Head of caudate nucleus (tissue), 42 donors: ENCODE measurements at regions not wholly inside any gene's neighbourhood (a gene's known extent, or its start where the extent isn't known, plus 50 kb on each side); places are given as distances from the start of the nearest gene placed in this dataset.
"Not testable (repeated sequence)": the region's sequence is repeated elsewhere in the genome, so short reads cannot be mapped to it uniquely, and the experiment has no call there.

Experiments
- DNase-seq, 42 donors: peaks; one replicate each; pipeline versions ENCODE4 v3.0.0 to v3.0.0-alpha.2; 2020 to 2021; ENCODE audit warnings: mixed read lengths in 7 of 42
- intact Hi-C: fragments of 100-400 bp; cut with DNase I; formaldehyde crosslinking; loops from one replicate; pipeline ENCODE4 v1.15.0; 2022

GRCh38 chr10:21463436-21463835, 62.0 kb downstream of the SKIDA1 start:
- DNase-seq, result no peak
- intact Hi-C loops, result no loop called here

GRCh38 chr10:21458126-21458871, 67.2 kb downstream of the SKIDA1 start:
- DNase-seq, result no peak
- intact Hi-C loops, result no loop called here

- intact Hi-C loops, result no loop called here
- DNase-seq, result no peak
Measured at GRCh38 chr10:21456160-21456559, 69.3 kb downstream of the SKIDA1 start.

- intact Hi-C loops, result no loop called here
- DNase-seq, result no peak
Measured at GRCh38 chr10:21452203-21452602, 73.3 kb downstream of the SKIDA1 start.

- no peak for DNase-seq
- intact Hi-C loops, result no loop called here
Measured at GRCh38 chr10:21449288-21449966, 76.1 kb downstream of the SKIDA1 start.

- intact Hi-C loops, result no loop called here
- DNase-seq, result no peak
Measured at GRCh38 chr10:21445163-21445562, 80.3 kb downstream of the SKIDA1 start.

- DNase-seq, result no peak
- intact Hi-C loops, result no loop called here
Measured at GRCh38 chr10:21441625-21442024, 83.9 kb downstream of the SKIDA1 start.

GRCh38 chr10:21438914-21439313, 86.6 kb downstream of the SKIDA1 start:
- not testable (repeated sequence) for DNase-seq

GRCh38 chr10:21437770-21438382, 87.6 kb downstream of the SKIDA1 start:
- no peak for DNase-seq
- intact Hi-C loops, result no loop called here

More at GRCh38 chr10:21438914-21439313, 86.6 kb downstream of the SKIDA1 start:
- intact Hi-C loops, result not testable (repeated sequence)

- DNase-seq, result no peak
- intact Hi-C loops, result no loop called here
Measured at GRCh38 chr10:21432266-21432665, 93.2 kb downstream of the SKIDA1 start.

- intact Hi-C loops, result no loop called here
- DNase-seq, result no peak
Measured at GRCh38 chr10:21431799-21432198, 93.7 kb downstream of the SKIDA1 start.

GRCh38 chr10:21427804-21428481, 97.5 kb downstream of the SKIDA1 start:
- DNase-seq, result no peak
- intact Hi-C loops, result no loop called here

GRCh38 chr10:21424459-21424861, 101.0 kb downstream of the SKIDA1 start:
- intact Hi-C loops, result no loop called here
- DNase-seq, result no peak

- no peak for DNase-seq
- intact Hi-C loops, result no loop called here
Measured at GRCh38 chr10:21423850-21424249, 101.6 kb downstream of the SKIDA1 start.

GRCh38 chr10:21423338-21423737, 102.1 kb downstream of the SKIDA1 start:
- intact Hi-C loops, result no loop called here
- no peak for DNase-seq

- intact Hi-C loops, result no loop called here
Measured at GRCh38 chr10:21421794-21422193, 103.7 kb downstream of the SKIDA1 start.

GRCh38 chr10:21421016-21421415, 104.5 kb downstream of the SKIDA1 start:
- no peak for DNase-seq
- intact Hi-C loops, result no loop called here

More at GRCh38 chr10:21421794-21422193, 103.7 kb downstream of the SKIDA1 start:
- no peak for DNase-seq

GRCh38 chr10:21418981-21419576, 106.4 kb downstream of the SKIDA1 start:
- intact Hi-C loops, result not testable (repeated sequence)

GRCh38 chr10:21417172-21417712, 108.2 kb downstream of the SKIDA1 start:
- intact Hi-C loops, result no loop called here
- DNase-seq, result no peak

More at GRCh38 chr10:21418981-21419576, 106.4 kb downstream of the SKIDA1 start:
- not testable (repeated sequence) for DNase-seq
